Subcutaneous abdominal adipose tissue (tissue), 5 donors: ENCODE measurements at regions not wholly inside any gene's neighbourhood (a gene's known extent, or its start where the extent isn't known, plus 50 kb on each side); places are given as distances from the start of the nearest gene placed in this dataset.

Experiments used
- H3K27ac ChIP-seq: one replicate; pipeline ENCODE4 v1.7.0; 2013; ENCODE audit warnings: low read depth, mild to moderate bottlenecking, inconsistent platforms, low read length, moderate library complexity
- H3K27me3 ChIP-seq, 5 donors: one replicate each; pipeline ENCODE4 v1.7.0; 2013; ENCODE audit warnings: low read length in 5 of 5, inconsistent platforms in 1 of 5; ENCODE audit not compliant: control insufficient read depth in 5 of 5, insufficient read depth in 4 of 5
- H3K36me3 ChIP-seq, 5 donors: one replicate each; pipeline ENCODE4 v1.7.0; 2013; ENCODE audit warnings: low read length in 5 of 5; ENCODE audit not compliant: control insufficient read depth in 5 of 5, insufficient read depth in 5 of 5
- H3K4me1 ChIP-seq, 5 donors: one replicate each; pipeline ENCODE4 v1.7.0; 2013; ENCODE audit warnings: low read length in 5 of 5, mild to moderate bottlenecking in 3 of 5, moderate library complexity in 1 of 5; ENCODE audit not compliant: control insufficient read depth in 5 of 5, insufficient read depth in 5 of 5
- H3K4me3 ChIP-seq, 5 donors: one replicate each; pipeline ENCODE4 v1.7.0; 2013; ENCODE audit warnings: low read length in 5 of 5, low read depth in 1 of 5
- H3K9ac ChIP-seq, 5 donors: one replicate each; pipeline ENCODE4 v1.7.0; 2013; ENCODE audit warnings: low read length in 5 of 5, mild to moderate bottlenecking in 4 of 5, moderate library complexity in 3 of 5
- H3K9me3 ChIP-seq, 5 donors: one replicate each; pipeline ENCODE4 v1.7.0; 2013; ENCODE audit warnings: low read length in 5 of 5; ENCODE audit not compliant: control insufficient read depth in 5 of 5
- donor health status: healthy.
- donor health status: healthy.
- donor health status: healthy.
- donor health status: healthy.
- donor health status: healthy.

DNA sequence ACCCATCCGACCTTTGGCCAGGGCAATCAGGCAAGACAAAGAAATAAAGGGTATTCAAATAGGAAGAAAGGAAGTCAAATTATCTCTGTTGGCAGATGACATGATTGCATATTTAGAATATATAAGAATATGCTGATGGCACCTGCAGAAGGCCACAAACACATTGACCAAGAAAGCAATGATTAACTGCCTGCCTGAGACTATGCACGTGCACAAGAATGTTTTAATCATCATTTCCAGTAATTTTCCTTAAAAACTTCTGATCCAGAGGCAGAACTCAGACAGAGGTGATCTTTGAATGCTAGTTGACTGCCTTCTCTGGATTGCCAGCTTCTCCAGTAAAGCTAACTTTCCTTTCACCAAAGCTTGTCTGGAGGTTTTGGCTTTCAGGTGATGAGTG lies 260.2 kb downstream of the DTWD2 start:
- Histone ChIP-seq H3K9me3 (peaks cover 0 to 3% (median 0%) of the 10 kb centered on the region in 5 donors), H3K27me3 (no peaks in the 10 kb centered on the region), H3K36me3 (no peaks in the 10 kb centered on the region), H3K27ac (no peak overlapping the region), H3K4me3 (no peak overlapping the region), H3K4me1 (no peaks in the 10 kb centered on the region), H3K9ac (no peak overlapping the region)

DNA sequence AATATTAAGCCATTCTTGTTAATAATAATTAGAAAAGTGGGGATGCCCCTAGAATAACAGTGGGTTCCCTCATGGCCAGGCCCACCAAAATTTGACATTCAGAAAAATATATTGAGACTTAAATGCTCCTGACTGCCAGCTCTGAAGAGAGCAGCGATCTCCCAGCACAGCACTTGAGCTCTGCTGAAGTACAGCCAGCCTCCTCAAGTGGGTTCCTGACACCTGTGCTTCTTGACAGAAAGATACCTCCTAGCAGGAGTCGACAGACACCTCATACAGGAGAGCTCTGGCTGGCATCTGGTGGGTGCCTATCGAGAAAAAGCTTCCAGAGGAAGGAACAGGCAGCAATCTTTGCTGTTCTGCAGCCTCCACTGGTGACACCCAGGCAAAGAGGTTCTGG lies 261.5 kb downstream of the DTWD2 start:
- Histone ChIP-seq H3K4me1 (no peaks in the 10 kb centered on the region), H3K9me3 (peaks cover 0 to 3% (median 0%) of the 10 kb centered on the region in 5 donors), H3K27me3 (no peaks in the 10 kb centered on the region), H3K4me3 (no peak overlapping the region), H3K36me3 (no peaks in the 10 kb centered on the region), H3K27ac (no peak overlapping the region), H3K9ac (no peak overlapping the region)

DNA sequence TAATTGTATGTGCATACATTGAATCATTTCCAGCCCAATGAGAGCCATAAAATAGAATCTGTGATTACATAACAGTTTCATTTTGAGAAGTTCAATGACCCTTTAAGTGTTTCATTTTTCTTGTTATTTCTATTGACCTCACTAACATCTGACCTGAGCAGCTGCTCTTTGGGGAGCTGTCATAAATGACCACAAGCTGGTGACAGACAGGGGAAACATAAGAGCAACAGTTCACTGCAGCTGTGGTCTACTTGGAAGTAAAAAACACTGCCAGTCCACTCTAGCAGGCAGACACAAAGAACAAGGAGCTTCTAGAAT lies 265.4 kb downstream of the DTWD2 start:
- Histone ChIP-seq H3K9me3 (peaks cover 0 to 3% (median 0%) of the 10 kb centered on the region in 5 donors), H3K4me1 (no peaks in the 10 kb centered on the region), H3K9ac (no peak overlapping the region), H3K27me3 (no peaks in the 10 kb centered on the region), H3K27ac (no peak overlapping the region), H3K4me3 (no peak overlapping the region), H3K36me3 (no peaks in the 10 kb centered on the region)

DNA sequence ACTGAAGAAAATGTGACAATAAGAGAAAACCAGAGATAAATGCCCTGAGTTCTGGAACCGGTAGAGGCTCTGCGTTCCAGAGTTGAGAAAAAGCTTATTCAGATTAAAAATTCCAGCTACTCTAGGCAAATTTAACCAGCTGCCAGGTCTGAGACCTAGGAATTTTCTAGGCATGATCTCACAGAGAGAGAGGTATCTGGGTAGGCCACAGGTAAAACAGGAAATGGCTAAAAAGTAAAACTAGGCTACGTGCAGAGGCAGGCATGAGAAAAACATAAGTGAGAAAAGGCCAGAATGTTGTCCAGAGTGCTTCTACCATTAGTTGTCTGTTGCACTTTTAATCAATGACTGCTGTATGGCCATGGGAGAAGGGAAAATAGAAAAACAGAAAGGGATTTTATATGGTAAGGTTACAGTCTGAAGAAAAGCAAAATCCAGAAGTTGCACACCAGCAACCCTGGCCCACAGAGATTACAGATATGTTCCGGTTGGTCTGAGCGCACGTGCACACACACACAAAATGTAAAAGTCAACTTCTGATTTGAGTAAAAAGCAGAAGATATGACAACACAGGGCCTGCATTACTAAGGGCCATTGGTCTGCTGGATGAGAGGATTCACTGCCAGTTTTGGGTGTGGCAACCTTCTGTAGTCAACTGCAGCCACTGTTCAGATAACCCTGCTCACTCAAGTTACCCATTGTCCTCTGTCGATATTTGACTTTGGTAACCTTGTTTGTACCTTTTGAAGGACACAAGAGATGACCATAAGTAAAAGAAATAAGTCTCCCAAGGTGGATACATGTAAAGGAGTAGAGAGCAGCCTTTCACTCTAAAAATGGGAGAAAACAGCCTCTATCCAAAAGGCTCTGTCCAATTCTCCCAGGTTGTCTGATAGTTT lies 266.0 kb downstream of the DTWD2 start:
- Histone ChIP-seq H3K9ac (no peak overlapping the region), H3K36me3 (no peaks in the 10 kb centered on the region), H3K27me3 (no peaks in the 10 kb centered on the region), H3K4me3 (no peak overlapping the region), H3K4me1 (no peaks in the 10 kb centered on the region), H3K27ac (no peak overlapping the region), H3K9me3 (peaks cover 0 to 3% (median 0%) of the 10 kb centered on the region in 5 donors)

DNA sequence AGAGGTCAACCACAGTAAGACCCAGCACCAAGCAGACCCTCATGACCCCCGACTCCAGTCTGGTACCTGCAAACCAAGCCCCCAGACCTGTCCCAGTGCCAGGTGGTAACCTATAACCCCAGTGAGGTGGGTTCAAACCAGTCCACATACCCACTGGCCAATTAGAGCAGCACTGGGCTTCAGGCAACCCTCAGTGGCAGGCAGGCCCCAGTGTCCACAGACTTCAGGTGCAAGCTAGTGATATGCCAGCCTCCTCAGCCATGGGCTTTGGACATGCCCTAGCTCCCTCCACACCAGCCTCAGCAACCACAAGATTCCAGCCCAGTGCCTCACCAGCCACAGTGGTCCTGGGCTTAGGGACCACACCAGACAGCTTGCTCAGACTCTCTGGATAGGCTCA lies 276.6 kb downstream of the DTWD2 start:
- Histone ChIP-seq H3K27ac (no peak overlapping the region), H3K27me3 (no peaks in the 10 kb centered on the region), H3K4me1 (no peaks in the 10 kb centered on the region), H3K9me3 (peaks cover 0 to 13% (median 7%) of the 10 kb centered on the region in 5 donors), H3K36me3 (no peaks in the 10 kb centered on the region), H3K4me3 (no peak overlapping the region), H3K9ac (no peak overlapping the region)

DNA sequence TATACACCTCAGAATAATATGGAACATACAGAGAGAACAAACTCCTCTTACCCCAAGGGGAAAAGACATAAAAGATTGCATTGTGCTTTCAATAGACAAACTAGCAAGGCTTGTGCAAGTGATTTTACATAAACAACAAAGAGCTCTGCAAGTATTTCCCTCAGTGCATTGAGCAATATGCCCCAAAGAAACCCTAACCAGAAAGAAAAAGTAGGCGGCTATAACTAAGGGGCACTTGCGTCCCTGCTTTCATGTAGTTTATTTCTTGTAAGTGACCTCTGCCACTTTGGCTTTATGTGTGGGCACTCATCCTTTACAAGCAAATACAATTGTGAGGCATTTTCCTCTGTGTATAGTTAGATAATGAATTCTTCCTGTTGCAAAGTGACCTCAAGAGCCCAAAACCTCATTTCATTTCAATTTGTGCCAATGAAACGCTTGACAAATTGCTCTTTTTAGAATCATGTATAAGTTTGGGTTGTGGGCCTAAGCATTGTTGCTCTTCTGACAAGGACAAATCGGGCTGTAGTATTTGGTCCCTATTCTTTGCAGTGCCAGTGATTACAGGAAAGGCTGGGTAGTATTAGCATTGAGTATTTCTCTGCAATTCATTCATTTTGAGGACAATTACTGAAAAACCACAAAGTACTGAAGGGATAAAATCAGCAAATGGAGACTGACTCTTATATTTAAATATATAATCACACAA lies 282.2 kb downstream of the DTWD2 start:
- Histone ChIP-seq H3K27ac (no peak overlapping the region), H3K4me3 (no peak overlapping the region), H3K36me3 (no peaks in the 10 kb centered on the region), H3K4me1 (no peaks in the 10 kb centered on the region), H3K9me3 (peaks cover 0 to 9% (median 3%) of the 10 kb centered on the region in 5 donors), H3K27me3 (no peaks in the 10 kb centered on the region), H3K9ac (no peak overlapping the region)

DNA sequence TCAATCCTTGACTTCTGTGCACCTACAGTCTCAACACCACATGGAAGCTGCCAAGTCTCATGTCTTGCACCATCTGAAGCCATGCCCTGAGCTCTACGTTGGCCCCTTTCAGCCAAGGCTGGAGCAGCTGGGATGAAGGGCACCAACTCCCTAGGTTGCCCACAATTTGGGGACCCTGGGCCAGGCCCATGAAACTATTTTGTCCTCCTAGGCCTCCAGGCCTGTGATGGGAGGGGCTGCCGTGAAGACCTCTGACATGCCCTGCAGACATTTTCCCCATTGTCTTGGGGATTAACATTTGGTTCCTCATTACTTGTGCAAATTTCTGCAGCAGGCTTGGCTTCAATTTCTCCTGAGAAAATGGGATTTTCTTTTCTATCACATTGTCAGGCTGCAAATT lies 285.1 kb downstream of the DTWD2 start:
- Histone ChIP-seq H3K4me1 (no peaks in the 10 kb centered on the region), H3K9ac (no peak overlapping the region), H3K36me3 (no peaks in the 10 kb centered on the region), H3K27ac (no peak overlapping the region), H3K4me3 (no peak overlapping the region), H3K27me3 (no peaks in the 10 kb centered on the region), H3K9me3 (peaks cover 0 to 8% (median 3%) of the 10 kb centered on the region in 5 donors)

DNA sequence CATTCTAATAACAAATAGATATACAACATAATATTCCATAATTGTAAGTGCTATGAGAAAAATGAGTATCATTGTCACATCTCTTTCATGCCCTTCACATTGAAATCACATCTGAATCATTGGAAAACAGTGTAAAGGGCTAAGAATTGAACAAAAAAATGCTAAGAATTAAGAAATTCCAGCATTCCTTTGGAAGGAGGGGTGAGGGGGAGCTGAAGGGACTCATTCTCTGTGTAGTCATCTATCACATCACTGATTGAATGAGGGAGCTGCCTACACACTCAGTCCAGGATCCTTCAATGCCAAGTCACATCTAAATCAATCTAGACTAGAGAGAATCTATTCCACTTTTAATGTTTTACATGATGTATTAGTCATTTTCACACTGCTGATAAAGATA lies 286.6 kb downstream of the DTWD2 start:
- Histone ChIP-seq H3K4me1 (no peaks in the 10 kb centered on the region), H3K36me3 (no peaks in the 10 kb centered on the region), H3K4me3 (no peak overlapping the region), H3K9ac (no peak overlapping the region), H3K9me3 (peaks cover 0 to 8% (median 2%) of the 10 kb centered on the region in 5 donors), H3K27ac (no peak overlapping the region), H3K27me3 (no peaks in the 10 kb centered on the region)

DNA sequence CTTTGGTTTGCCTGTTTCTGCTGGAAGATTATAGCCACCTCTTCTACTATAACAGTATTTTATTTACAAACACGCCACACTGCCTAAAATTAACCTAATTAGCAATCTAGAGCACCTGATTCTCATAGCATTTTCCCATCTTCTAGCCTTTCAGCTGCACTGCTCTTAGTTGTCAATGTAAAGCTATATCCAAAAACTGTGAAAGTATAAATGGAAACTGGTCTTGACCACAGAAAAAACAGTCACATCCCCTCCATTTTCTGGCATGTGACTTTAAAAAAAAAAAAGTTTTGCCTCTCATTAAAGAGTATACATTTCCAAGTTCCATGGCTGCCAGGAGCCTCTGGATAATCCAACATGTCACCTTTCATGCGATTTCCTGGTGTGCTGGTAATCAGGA lies 287.8 kb downstream of the DTWD2 start:
- no peaks in the 10 kb centered on the region for H3K27me3 ChIP-seq
- H3K9me3 ChIP-seq = peaks cover 0 to 8% (median 2%) of the 10 kb centered on the region in 5 donors
- no peak overlapping the region for H3K4me3 ChIP-seq
- H3K36me3 ChIP-seq = no peaks in the 10 kb centered on the region
- H3K9ac ChIP-seq = no peak overlapping the region
- no peak overlapping the region for H3K27ac ChIP-seq
- H3K4me1 ChIP-seq = no peaks in the 10 kb centered on the region

DNA sequence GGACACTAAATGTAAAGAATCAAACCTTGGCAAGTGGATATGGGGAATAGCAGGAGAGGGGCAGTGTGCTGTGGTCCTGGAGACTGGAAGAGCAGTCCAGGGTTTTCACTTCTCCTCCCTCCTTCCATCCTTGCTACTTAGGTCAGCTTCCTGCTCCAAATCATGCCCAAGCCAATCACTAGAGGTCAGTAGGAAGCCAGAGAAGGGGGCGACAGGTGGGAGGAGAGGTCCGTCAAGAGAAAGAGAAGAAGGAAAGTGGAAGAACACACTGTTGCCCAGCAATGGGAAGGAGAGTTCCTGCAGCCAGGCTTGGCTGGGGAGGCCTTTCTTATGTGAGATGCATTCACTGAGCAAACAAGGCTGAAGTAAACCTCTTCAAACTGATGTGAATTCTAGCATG lies 289.6 kb downstream of the DTWD2 start:
- Histone ChIP-seq H3K27ac (no peak overlapping the region), H3K4me3 (no peak overlapping the region), H3K9ac (no peak overlapping the region), H3K27me3 (no peaks in the 10 kb centered on the region), H3K9me3 (peaks cover 0 to 8% (median under 1%) of the 10 kb centered on the region in 5 donors), H3K4me1 (no peaks in the 10 kb centered on the region), H3K36me3 (no peaks in the 10 kb centered on the region)
